HepG2 (cell line): ENCODE measurements at regions not wholly inside any gene's neighbourhood (a gene's known extent, or its start where the extent isn't known, plus 50 kb on each side); places are given as distances from the start of the nearest gene placed in this dataset.

Source experiments
- ARNTL ChIP-seq: sonication (generic); formaldehyde crosslinking; IDR thresholded peaks from 2 replicates; pipeline ENCODE4 v1.4.0; 2020; ENCODE audit warnings: mild to moderate bottlenecking, missing genetic modification reagents
- TF ChIP-seq, protein P1 (sequence below): sonication (generic); formaldehyde crosslinking; IDR thresholded peaks from 2 replicates; pipeline ENCODE4 v1.5.0; 2020; ENCODE audit warnings: mild to moderate bottlenecking, missing genetic modification reagents, moderate library complexity

DNA sequence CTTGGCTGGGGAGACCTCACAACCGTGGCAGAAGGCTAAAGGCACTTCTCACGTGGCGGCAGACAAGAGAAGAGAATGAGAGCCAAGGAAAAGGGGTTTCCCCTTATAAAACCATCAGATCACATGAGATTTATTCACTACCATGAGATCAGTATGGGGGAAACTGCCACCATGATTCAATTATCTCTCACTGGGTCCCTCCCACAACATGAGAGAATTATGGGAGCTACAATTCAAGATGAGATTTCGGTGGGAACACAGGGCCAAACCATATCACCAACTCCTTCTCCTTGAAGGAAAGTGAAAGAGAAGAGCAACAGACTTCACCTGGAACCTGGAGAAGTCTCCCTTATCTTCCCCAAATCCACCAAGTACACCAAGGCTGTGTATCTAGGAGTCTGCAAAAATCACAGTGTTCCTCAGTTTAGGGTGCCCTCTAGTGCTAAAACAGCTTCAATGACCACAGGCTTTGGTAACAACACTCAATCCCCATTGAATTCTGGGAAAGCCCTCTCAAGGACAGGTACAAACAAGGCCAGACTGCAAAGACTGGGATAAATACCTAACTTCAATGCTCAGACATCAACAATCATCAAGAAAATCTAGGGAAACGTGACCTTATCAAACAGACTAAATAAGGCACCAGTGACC is 148.8 kb upstream of the SRD5A2 start:
- TF ChIP-seq ARNTL, result no peak
- TF ChIP-seq, protein P1, sequence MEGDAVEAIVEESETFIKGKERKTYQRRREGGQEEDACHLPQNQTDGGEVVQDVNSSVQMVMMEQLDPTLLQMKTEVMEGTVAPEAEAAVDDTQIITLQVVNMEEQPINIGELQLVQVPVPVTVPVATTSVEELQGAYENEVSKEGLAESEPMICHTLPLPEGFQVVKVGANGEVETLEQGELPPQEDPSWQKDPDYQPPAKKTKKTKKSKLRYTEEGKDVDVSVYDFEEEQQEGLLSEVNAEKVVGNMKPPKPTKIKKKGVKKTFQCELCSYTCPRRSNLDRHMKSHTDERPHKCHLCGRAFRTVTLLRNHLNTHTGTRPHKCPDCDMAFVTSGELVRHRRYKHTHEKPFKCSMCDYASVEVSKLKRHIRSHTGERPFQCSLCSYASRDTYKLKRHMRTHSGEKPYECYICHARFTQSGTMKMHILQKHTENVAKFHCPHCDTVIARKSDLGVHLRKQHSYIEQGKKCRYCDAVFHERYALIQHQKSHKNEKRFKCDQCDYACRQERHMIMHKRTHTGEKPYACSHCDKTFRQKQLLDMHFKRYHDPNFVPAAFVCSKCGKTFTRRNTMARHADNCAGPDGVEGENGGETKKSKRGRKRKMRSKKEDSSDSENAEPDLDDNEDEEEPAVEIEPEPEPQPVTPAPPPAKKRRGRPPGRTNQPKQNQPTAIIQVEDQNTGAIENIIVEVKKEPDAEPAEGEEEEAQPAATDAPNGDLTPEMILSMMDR (CRISPR knock-in tag), result peak; percentile 84
